GM19238 (cell line): ENCODE measurements at regions not wholly inside any gene's neighbourhood (a gene's known extent, or its start where the extent isn't known, plus 50 kb on each side); places are given as distances from the start of the nearest gene placed in this dataset.

Experiments used
- DNase-seq: peaks from one replicate; pipeline ENCODE4 v3.0.0; 2011; ENCODE audit warnings: low spot score; ENCODE audit not compliant: insufficient read length

- DNase-seq, result no peak
Observed at GRCh38 chr10:78160591-78160990, 126.9 kb downstream of the RPS24 start.

- DNase-seq, result no peak
Observed at GRCh38 chr10:78162853-78163252, 129.2 kb downstream of the RPS24 start.

GRCh38 chr10:78164702-78165101 is 131.0 kb downstream of the RPS24 start:
- no peak for DNase-seq

DNA sequence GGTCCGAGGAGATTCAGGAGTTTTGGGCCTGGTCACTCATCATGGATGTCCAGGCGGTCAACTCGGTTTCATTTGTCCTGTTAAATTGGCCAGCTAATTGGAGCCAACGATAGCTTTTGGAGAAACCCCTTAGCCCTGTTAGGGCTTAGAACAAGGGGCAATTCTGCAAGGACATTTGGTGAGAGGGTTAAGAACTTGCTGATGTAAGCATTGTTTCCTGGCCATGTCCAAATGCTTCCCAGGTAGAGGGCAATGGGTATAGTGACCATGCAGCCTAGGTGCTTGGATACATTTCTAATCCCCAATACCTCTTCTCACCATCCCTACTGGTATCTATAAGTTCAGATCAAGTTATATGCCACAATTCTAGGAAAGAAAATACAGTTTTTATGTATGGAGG is 131.5 kb downstream of the RPS24 start:
- DNase-seq, result no peak

GRCh38 chr10:78165617-78166016 is 132.0 kb downstream of the RPS24 start:
- DNase-seq, result no peak

DNA sequence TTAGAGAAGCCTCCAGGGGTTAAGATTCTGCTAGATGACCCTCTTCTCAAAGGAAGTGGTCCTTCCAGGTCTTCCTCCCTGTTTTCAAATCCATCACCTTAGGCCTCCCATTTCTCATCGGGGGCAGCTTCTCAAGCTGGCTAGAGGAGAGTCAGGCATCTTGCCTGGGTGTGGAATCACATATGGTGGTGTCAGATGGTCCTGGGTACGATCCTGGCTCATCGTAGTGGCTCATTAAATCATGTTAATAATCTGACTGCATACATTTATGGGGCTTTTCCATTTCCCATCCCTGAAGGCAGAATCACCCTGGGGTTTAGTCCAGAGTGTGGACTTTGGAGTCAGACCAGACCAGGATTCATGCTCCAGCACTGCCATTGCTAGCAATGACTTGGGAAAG is 132.6 kb downstream of the RPS24 start:
- no peak for DNase-seq

- no peak for DNase-seq
Observed at GRCh38 chr10:78169214-78169613, 135.6 kb downstream of the RPS24 start.

GRCh38 chr10:78170026-78170475 is 136.4 kb downstream of the RPS24 start:
- no peak for DNase-seq

GRCh38 chr10:78171633-78172400 is 138.2 kb downstream of the RPS24 start:
- no peak for DNase-seq

- no peak for DNase-seq
Observed at GRCh38 chr10:78173360-78174015, 139.8 kb downstream of the RPS24 start.

GRCh38 chr10:78175444-78176015 is 141.9 kb downstream of the RPS24 start:
- DNase-seq, result no peak

- no peak for DNase-seq
Observed at GRCh38 chr10:78176320-78177317, 143.0 kb downstream of the RPS24 start.

DNA sequence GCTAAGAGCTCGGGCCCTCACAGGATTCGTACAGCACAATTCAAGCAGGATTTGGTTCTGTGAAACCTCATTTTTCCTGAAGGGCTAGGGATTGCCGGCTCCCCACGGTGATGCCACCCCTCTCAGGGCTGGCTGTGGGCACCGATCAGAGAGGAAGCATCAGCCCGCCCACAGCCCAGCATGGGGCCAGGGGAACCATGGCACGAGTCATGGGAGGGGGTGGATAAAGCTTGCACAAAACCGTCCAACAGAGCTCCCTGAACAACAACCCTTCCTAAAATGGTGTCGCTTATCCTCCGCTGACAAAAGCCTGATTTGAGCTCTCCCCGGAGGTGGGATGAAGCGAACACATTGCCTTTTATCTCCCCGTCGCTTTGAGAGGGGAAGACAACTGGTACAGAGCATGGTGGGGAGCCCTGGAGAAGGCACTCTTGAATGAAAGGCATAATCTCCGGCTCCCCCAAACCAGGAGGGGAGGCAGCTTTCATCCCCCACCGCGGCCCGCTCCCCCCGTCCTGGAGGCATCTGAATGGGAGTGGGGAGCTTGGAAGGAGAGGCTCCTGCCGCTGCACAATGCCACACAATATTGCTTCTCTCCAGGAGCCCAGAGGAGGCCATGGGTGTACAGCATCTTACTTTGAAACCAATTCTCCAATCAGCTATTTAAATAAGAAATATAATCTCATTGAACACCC is 144.0 kb downstream of the RPS24 start:
- DNase-seq, result no peak

DNA sequence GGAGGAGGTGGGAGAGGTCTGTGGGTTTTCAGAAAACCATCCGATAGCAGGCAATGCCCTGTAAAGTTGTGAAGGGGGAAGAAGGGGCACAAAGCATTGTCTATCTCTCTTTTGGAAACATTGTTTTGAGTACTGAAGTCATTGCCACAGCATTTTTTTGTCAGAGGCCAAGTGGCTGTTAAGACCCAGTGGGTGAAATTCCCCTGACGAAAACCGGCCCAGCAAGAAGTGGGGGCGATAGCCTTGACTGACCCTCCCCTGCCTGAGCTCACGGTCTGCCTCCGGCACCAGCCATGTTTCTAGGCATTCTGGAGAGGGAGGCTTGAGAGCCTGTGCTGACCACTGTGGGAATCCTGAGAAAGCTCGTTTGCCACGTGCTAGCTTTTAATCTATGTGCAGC is 144.7 kb downstream of the RPS24 start:
- DNase-seq, result no peak

DNA sequence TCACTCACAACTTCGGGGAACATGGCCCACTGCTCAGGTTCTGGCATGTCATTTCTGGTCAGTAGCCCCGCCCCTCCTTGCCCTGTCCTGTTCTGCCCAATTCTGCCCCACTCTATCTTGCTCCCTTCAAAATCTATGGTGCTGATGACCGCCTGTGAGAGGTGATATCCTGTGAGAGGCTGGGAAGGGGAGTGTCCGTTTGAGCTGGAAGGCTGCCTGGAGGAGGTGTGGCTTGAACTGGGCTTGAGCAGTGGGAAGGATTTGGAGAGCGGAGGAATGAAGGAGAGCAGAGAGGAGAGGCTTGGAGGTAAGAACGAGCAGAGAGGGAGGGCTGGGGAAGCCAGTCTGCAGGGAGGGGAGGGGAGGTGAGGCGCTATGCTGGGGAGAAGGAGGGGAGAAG is 145.3 kb downstream of the RPS24 start:
- no peak for DNase-seq

GRCh38 chr10:78179886-78180705 is 146.4 kb downstream of the RPS24 start:
- no peak for DNase-seq

DNA sequence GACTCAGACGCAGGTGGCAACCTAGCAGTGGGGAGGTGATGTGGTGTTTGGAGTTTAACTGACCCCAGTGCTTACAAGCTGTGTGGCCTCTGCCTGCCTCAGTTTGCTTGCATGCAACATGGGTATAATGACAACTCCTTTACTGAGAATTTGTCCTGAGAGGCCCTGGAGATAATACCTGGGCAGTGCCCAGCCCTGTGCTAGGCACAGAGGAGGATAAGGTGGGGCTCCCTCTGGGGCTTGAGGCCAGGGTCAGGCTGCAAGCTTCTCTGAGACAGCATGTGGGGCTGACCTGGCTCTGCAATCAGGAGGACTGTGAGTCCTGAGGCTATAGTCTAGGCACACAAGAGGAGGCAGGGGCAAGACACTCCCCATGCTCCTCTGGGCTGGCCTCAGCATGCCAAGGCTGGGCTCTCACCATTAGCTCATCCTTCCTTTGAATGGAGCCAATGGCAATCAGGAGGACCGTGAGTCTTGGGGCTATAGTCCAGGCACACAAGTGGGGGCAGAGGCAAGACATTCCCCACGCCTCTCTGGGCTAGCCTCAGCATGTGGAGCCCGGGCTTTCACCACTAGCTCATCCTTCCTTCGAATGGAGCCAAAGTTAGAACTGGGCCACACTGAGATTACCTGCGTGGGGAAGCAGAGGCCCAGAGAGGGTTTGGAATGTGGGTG is 147.9 kb downstream of the RPS24 start:
- no peak for DNase-seq

- no peak for DNase-seq
Observed at GRCh38 chr10:78182841-78183240, 149.2 kb downstream of the RPS24 start.
